Inflammatory macrophage treated with lipopolysaccharide for 4 hours (primary cell): ENCODE measurements at regions not wholly inside any gene's neighbourhood (a gene's known extent, or its start where the extent isn't known, plus 50 kb on each side); places are given as distances from the start of the nearest gene placed in this dataset.

ENCODE experiments used
- DNase-seq: peaks from one replicate; pipeline ENCODE4 v3.0.0-alpha.2; 2020

- DNase-seq, result no peak
Measured at GRCh38 chr2:85939131-85939530, 50.3 kb upstream of the ST3GAL5 start.
